Nephron (organoid): ENCODE measurements at regions not wholly inside any gene's neighbourhood (a gene's known extent, or its start where the extent isn't known, plus 50 kb on each side); places are given as distances from the start of the nearest gene placed in this dataset.

Source experiments
- H3K27ac Mint-ChIP-seq, 3 experiments: 2 replicates each; pipeline ENCODE4 v1.8.0; 2020; ENCODE audit warnings: mixed read lengths in 3 of 3, mild to moderate bottlenecking in 2 of 3, moderate library complexity in 1 of 3
- H3K27me3 Mint-ChIP-seq: 2 replicates; pipeline ENCODE4 v1.8.0; 2021; ENCODE audit warnings: low read depth, mild to moderate bottlenecking, moderate library complexity, mixed read lengths
- H3K36me3 Mint-ChIP-seq: 2 replicates; pipeline ENCODE4 v1.8.0; 2020; ENCODE audit warnings: low read depth, mixed read lengths
- H3K4me1 Mint-ChIP-seq: 2 replicates; pipeline ENCODE4 v1.8.0; 2020; ENCODE audit warnings: mixed read lengths
- H3K4me3 Mint-ChIP-seq, 3 experiments: 2 replicates each; pipeline ENCODE4 v1.8.0; 2020; ENCODE audit warnings: mild to moderate bottlenecking in 3 of 3, mixed read lengths in 3 of 3, moderate library complexity in 2 of 3
- H3K9me3 Mint-ChIP-seq: 2 replicates; pipeline ENCODE4 v1.8.0; 2020; ENCODE audit warnings: mixed read lengths
- CTCF ChIP-seq, 3 experiments: fragments of 200-600 bp; sonication (generic); IDR thresholded peaks; one replicate each; pipeline ENCODE4 v1.5.0; 2021; ENCODE audit warnings: antibody characterized with exemption in 3 of 3; ENCODE audit not compliant: unreplicated experiment in 3 of 3

GRCh38 chr3:99537416-99537815, 101.0 kb upstream of the COL8A1 start:
- H3K27ac Mint-ChIP-seq, result no peak overlapping the region
- no peak for TF ChIP-seq CTCF (IDR thresholded peaks at IDR 0.05; ENCODE audit: unreplicated experiment in 3 of 3)
- peaks cover 23% of the 10 kb centered on the region for H3K4me1 Mint-ChIP-seq
- no peaks in the 10 kb centered on the region for H3K9me3 Mint-ChIP-seq
- H3K4me3 Mint-ChIP-seq, result no peak overlapping the region
- H3K27me3 Mint-ChIP-seq, result no peaks in the 10 kb centered on the region
- no peaks in the 10 kb centered on the region for H3K36me3 Mint-ChIP-seq

- peaks cover 23% of the 10 kb centered on the region for H3K4me1 Mint-ChIP-seq
- no peaks in the 10 kb centered on the region for H3K27me3 Mint-ChIP-seq
- H3K36me3 Mint-ChIP-seq, result no peaks in the 10 kb centered on the region
- no peaks in the 10 kb centered on the region for H3K9me3 Mint-ChIP-seq
- no peak overlapping the region for H3K4me3 Mint-ChIP-seq
- H3K27ac Mint-ChIP-seq, result no peak overlapping the region
- TF ChIP-seq CTCF (IDR thresholded peaks at IDR 0.05; ENCODE audit: unreplicated experiment in 3 of 3), result no peak
These were observed 101.7 kb upstream of the COL8A1 start for GRCh38 chr3:99536555-99537314.

GRCh38 chr3:99534951-99535704, 103.3 kb upstream of the COL8A1 start:
- H3K36me3 Mint-ChIP-seq, result no peaks in the 10 kb centered on the region
- peak overlapping the region in 2 of 3 experiments; percentile 9 to 23 for H3K27ac Mint-ChIP-seq
- no peaks in the 10 kb centered on the region for H3K27me3 Mint-ChIP-seq
- peaks cover 23% of the 10 kb centered on the region for H3K4me1 Mint-ChIP-seq
- H3K4me3 Mint-ChIP-seq, result no peak overlapping the region
- no peaks in the 10 kb centered on the region for H3K9me3 Mint-ChIP-seq
- TF ChIP-seq CTCF (IDR thresholded peaks at IDR 0.05; ENCODE audit: unreplicated experiment in 3 of 3), result no peak

GRCh38 chr3:99532246-99532645, 106.1 kb upstream of the COL8A1 start:
- no peaks in the 10 kb centered on the region for H3K9me3 Mint-ChIP-seq
- H3K4me1 Mint-ChIP-seq, result peaks cover 23% of the 10 kb centered on the region
- no peak overlapping the region for H3K27ac Mint-ChIP-seq
- TF ChIP-seq CTCF (IDR thresholded peaks at IDR 0.05; ENCODE audit: unreplicated experiment in 3 of 3), result peak; percentile 20 to 29 (median 25)
- no peaks in the 10 kb centered on the region for H3K36me3 Mint-ChIP-seq
- no peaks in the 10 kb centered on the region for H3K27me3 Mint-ChIP-seq
- no peak overlapping the region for H3K4me3 Mint-ChIP-seq

GRCh38 chr3:99529265-99529664, 109.1 kb upstream of the COL8A1 start:
- no peak overlapping the region for H3K27ac Mint-ChIP-seq
- no peaks in the 10 kb centered on the region for H3K36me3 Mint-ChIP-seq
- no peaks in the 10 kb centered on the region for H3K9me3 Mint-ChIP-seq
- peaks cover 2% of the 10 kb centered on the region for H3K4me1 Mint-ChIP-seq
- no peak overlapping the region for H3K4me3 Mint-ChIP-seq
- H3K27me3 Mint-ChIP-seq, result no peaks in the 10 kb centered on the region
- TF ChIP-seq CTCF (IDR thresholded peaks at IDR 0.05; ENCODE audit: unreplicated experiment in 3 of 3), result no peak
